ENCODE measurements at regions not wholly inside any gene's neighbourhood (a gene's known extent, or its start where the extent isn't known, plus 50 kb on each side); places are given as distances from the start of the nearest gene placed in this dataset.
"Not testable (repeated sequence)": the region's sequence is repeated elsewhere in the genome, so short reads cannot be mapped to it uniquely, and the experiment has no call there.

GRCh38 chr12:75864161-75864560, 167.4 kb downstream of the PHLDA1 start:
- no peak for DNase-seq

GRCh38 chr12:75863533-75863932, 168.0 kb downstream of the PHLDA1 start:
- peak; percentile 87 for DNase-seq

GRCh38 chr12:75862692-75863471, 168.7 kb downstream of the PHLDA1 start:
- DNase-seq = peak; percentile 88

DNA sequence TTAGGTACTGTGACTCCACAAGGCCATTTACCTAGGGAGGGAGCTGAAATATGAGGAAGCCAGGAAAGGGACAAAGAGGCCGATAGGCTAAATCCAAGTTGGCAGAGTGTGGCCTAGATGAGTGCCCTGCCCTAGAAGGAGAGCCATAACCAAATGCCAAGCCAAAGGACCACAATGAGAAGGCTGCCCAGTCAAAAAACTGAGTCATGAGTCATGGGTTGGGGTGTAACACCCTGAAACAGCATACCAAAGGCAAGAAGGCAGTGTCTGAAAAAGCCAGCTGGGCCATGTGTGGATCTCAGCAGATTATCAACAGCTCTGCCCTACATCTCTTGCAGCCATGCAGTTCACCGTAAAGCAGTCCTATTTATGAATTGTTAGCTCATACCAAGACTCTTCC, 171.7 kb downstream of the PHLDA1 start:
- DNase-seq = peak; percentile 28

GRCh38 chr12:75856235-75856634, 175.3 kb downstream of the PHLDA1 start:
- DNase-seq = no peak

- no peak for DNase-seq
Measured at GRCh38 chr12:75855360-75855759, 176.2 kb downstream of the PHLDA1 start.

GRCh38 chr12:75854681-75855309, 176.8 kb downstream of the PHLDA1 start:
- no peak for DNase-seq

DNA sequence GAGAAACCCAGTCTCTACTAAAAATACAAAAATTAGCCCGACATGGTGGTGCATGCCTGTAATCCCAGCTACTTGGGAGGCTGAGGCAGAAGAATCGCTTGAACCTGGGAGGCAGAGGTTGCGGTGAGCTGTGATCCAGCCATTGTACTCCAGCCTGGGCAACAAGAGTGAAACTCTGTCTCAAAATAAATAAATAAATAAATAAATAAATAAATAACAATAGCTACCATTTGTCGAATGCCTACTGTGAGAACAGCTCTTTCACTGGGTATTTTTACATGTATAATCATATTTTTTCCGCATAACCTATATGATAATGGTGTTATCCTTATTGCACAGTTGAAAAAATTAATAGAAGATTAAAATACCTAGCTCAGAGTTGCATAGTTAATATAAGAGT, 177.4 kb downstream of the PHLDA1 start:
- not testable (repeated sequence) for DNase-seq

DNA sequence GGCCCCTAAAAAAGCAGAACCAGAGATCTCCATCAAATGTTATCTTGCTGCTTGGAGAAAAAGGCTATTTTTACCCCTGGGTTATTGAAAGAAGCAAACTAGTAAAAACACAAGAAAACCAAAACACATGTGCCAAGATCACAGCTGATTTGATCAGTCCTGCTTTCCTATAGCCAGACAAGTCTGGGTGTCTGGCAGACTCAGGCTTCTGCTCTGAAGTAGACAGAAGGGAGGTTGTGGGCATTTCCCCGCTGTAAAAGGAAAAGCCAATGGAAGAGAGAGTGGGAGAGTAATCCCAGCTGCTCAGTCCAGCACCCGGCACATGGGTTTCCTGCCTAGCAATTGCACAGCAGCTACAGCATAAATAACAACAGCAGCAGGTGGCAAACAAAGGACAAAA, 177.9 kb downstream of the PHLDA1 start:
- DNase-seq = no peak

GRCh38 chr12:75852956-75853355, 178.6 kb downstream of the PHLDA1 start:
- no peak for DNase-seq

- DNase-seq = peak; percentile 36
Measured at GRCh38 chr12:75852143-75852542, 179.4 kb downstream of the PHLDA1 start.

- DNase-seq = peak; percentile 80
Measured at GRCh38 chr12:75850721-75851462, 180.7 kb downstream of the PHLDA1 start.

DNA sequence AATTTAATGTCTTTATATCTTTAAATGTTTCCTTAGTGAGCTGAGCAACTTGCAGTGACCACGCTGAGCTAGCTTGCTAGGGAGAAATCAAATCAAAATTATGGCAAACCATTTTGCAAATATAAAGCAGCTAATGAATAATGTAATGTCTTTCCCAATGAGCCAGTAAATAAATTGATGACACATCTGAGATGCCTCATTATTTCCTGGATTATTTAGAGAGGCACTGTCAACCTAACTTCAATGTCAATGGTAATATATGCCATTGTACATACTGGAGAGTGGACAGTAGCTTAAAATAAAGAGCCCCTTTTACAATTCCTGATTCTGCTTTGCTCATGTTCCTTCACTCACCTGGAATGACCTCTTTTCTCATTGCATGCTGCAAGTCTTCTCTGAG, 182.6 kb downstream of the PHLDA1 start:
- no peak for DNase-seq

DNA sequence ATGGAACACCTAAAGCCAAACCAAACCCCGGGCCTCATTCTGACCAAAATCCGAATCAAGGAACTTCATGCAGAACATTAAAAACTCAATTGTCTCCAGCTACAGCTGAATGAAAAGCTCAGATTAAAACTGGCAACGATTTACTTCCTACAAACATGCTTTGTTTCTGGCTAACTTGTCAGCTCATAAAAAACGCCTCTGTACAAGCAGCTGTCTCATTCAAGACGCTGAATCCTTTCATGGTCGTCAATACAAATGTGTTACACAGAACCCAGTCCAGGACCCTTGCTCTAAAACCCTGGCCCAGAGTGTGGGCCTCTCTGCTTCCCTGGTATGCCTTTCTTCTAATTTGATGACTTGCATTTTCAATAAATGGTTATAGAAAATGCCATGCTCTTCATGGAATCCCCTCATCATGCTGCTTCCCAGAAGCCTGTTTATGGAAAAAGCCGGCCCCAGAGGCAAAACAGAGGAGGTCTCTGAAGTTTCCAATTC, 183.1 kb downstream of the PHLDA1 start:
- DNase-seq = no peak

GRCh38 chr12:75846102-75846501, 185.5 kb downstream of the PHLDA1 start:
- DNase-seq = no peak

- no peak for DNase-seq
Measured at GRCh38 chr12:75844985-75845384, 186.6 kb downstream of the PHLDA1 start.

GRCh38 chr12:75844049-75844770, 187.4 kb downstream of the PHLDA1 start:
- no peak for DNase-seq

- no peak for DNase-seq
Measured at GRCh38 chr12:75842090-75842489, 189.5 kb downstream of the PHLDA1 start.

- no peak for DNase-seq
Measured at GRCh38 chr12:75840994-75841355, 190.6 kb downstream of the PHLDA1 start.

DNA sequence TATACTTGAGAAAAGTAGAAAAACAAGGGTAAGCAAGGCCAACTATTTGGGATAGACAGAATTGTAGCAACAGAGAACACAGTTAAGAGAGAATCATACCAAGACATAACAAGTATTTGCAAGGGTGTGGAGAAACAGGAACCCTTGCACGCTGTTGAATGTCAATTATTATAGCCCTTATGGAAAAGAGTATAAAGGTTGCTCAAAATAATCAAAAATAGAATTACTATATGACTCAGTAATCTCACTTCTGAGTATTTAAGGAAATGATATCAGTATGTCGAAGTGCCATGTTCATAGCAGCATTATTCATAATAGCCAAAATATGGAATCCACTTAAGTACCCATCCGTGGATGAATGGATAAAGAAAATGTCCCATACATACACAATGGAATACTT, 193.3 kb downstream of the PHLDA1 start:
- DNase-seq = no peak

DNA sequence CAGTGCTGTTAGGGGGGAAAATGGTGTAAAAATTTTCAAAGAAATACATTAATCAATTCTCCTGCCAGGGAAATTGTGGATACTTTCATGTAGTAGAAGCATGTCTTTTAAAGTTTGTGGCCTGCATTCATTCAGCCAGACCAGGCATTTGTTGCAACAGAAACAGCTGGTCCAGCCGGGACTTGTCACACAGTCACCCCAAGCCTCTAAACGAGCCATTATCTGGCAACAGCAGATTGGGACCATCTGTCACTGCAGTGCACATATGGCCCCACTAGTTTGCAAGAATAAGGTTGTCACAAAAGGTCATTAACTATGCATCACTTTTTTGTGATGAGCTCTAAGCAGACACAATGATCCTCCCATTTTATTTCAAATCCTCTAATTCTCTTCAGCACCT, 193.9 kb downstream of the PHLDA1 start:
- DNase-seq = no peak

DNA sequence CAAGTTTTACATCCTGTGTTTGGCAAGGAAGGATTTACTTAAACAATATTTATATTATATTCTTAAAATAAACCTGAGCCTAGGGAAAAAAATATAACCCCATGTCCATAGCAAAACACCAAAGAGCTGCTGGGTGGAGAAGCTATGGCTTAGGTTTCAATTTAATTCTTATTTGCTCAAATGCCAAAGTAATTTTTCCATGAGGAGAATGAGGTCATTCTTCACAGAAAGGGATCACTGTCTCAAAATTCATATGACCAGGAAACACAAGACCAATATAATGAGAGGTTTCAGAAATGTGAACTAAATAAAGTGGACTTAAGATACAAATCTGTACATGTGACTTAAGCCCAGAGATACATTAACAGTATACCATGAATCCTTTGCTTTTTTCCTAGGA, 195.0 kb downstream of the PHLDA1 start:
- no peak for DNase-seq

DNA sequence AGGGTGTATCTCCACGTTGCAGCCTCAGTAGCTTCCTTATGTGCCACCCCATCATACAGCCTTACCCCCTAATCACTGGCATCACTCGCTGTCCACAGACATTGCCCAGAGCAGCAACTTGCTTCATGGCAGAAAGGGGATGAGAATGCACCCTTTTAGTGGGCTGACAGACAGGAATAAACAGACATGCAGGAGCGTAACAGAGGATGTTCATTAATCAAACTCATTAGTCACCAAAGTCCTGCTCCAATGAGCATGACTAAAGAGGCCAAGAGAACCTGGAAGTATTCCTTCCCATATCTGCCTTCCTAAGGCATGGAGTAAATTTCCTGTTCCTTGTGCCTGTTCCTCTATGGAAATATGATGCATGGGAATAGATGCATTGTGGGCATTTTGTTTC, 197.0 kb downstream of the PHLDA1 start:
- no peak for DNase-seq
